ENCODE measurements at regions not wholly inside any gene's neighbourhood (a gene's known extent, or its start where the extent isn't known, plus 50 kb on each side); places are given as distances from the start of the nearest gene placed in this dataset.
A peak's percentile ranks its signal among the peaks of the same experiment; 100 is the strongest.

GRCh38 chr2:120854014-120854620, 118.4 kb downstream of the GLI2 start:
- Histone ChIP-seq H3K9ac (ENCODE audit: low read depth, low read length) (no peak overlapping the region), H3K27me3 (ENCODE audit: control insufficient read depth, insufficient read depth, low read length) (no peaks in the 10 kb centered on the region), H3K36me3 (ENCODE audit: control insufficient read depth, insufficient read depth, low read length) (no peaks in the 10 kb centered on the region; the same call in 1 of the 2 replicates), H3K4me3 (ENCODE audit: low read depth, low read length) (no peak overlapping the region), H3K27ac (ENCODE audit: low read depth, low read length) (no peak overlapping the region), H3K9me3 (ENCODE audit: control insufficient read depth, insufficient read depth, low read length) (no peaks in the 10 kb centered on the region), H3K4me1 (ENCODE audit: control insufficient read depth, insufficient read depth, low read length) (peaks cover 10% of the 10 kb centered on the region)

GRCh38 chr2:120854766-120855530, 119.3 kb downstream of the GLI2 start:
- Histone ChIP-seq H3K4me1 (ENCODE audit: control insufficient read depth, insufficient read depth, low read length) (peaks cover 12% of the 10 kb centered on the region), H3K27ac (ENCODE audit: low read depth, low read length) (no peak overlapping the region), H3K27me3 (ENCODE audit: control insufficient read depth, insufficient read depth, low read length) (no peaks in the 10 kb centered on the region), H3K9me3 (ENCODE audit: control insufficient read depth, insufficient read depth, low read length) (no peaks in the 10 kb centered on the region), H3K9ac (ENCODE audit: low read depth, low read length) (no peak overlapping the region), H3K4me3 (ENCODE audit: low read depth, low read length) (no peak overlapping the region), H3K36me3 (ENCODE audit: control insufficient read depth, insufficient read depth, low read length) (no peaks in the 10 kb centered on the region)

- no peak overlapping the region for H3K9ac ChIP-seq (ENCODE audit: low read depth, low read length)
- H3K27me3 ChIP-seq (ENCODE audit: control insufficient read depth, insufficient read depth, low read length): no peaks in the 10 kb centered on the region
- H3K36me3 ChIP-seq (ENCODE audit: control insufficient read depth, insufficient read depth, low read length): no peaks in the 10 kb centered on the region
- no peaks in the 10 kb centered on the region for H3K9me3 ChIP-seq (ENCODE audit: control insufficient read depth, insufficient read depth, low read length)
- peaks cover 18% of the 10 kb centered on the region for H3K4me1 ChIP-seq (ENCODE audit: control insufficient read depth, insufficient read depth, low read length)
- no peak overlapping the region for H3K4me3 ChIP-seq (ENCODE audit: low read depth, low read length)
- no peak overlapping the region for H3K27ac ChIP-seq (ENCODE audit: low read depth, low read length)
Measured at GRCh38 chr2:120855855-120856405, 120.3 kb downstream of the GLI2 start.

- Histone ChIP-seq H3K36me3 (ENCODE audit: control insufficient read depth, insufficient read depth, low read length) (no peaks in the 10 kb centered on the region), H3K4me1 (ENCODE audit: control insufficient read depth, insufficient read depth, low read length) (peaks cover 23% of the 10 kb centered on the region), H3K9me3 (ENCODE audit: control insufficient read depth, insufficient read depth, low read length) (no peaks in the 10 kb centered on the region), H3K27ac (ENCODE audit: low read depth, low read length) (no peak overlapping the region), H3K4me3 (ENCODE audit: low read depth, low read length) (no peak overlapping the region), H3K27me3 (ENCODE audit: control insufficient read depth, insufficient read depth, low read length) (no peaks in the 10 kb centered on the region), H3K9ac (ENCODE audit: low read depth, low read length) (no peak overlapping the region)
Measured at GRCh38 chr2:120856421-120856862, 120.8 kb downstream of the GLI2 start.

GRCh38 chr2:120857422-120857821, 121.8 kb downstream of the GLI2 start:
- H3K9ac ChIP-seq (ENCODE audit: low read depth, low read length): no peak overlapping the region
- no peak overlapping the region for H3K27ac ChIP-seq (ENCODE audit: low read depth, low read length)
- peaks cover 27% of the 10 kb centered on the region for H3K4me1 ChIP-seq (ENCODE audit: control insufficient read depth, insufficient read depth, low read length)
- H3K36me3 ChIP-seq (ENCODE audit: control insufficient read depth, insufficient read depth, low read length): no peaks in the 10 kb centered on the region
- no peaks in the 10 kb centered on the region for H3K27me3 ChIP-seq (ENCODE audit: control insufficient read depth, insufficient read depth, low read length)
- no peaks in the 10 kb centered on the region for H3K9me3 ChIP-seq (ENCODE audit: control insufficient read depth, insufficient read depth, low read length)
- no peak overlapping the region for H3K4me3 ChIP-seq (ENCODE audit: low read depth, low read length)

GRCh38 chr2:120857931-120858330, 122.3 kb downstream of the GLI2 start:
- H3K9me3 ChIP-seq (ENCODE audit: control insufficient read depth, insufficient read depth, low read length): no peaks in the 10 kb centered on the region
- no peaks in the 10 kb centered on the region for H3K36me3 ChIP-seq (ENCODE audit: control insufficient read depth, insufficient read depth, low read length)
- no peak overlapping the region for H3K27ac ChIP-seq (ENCODE audit: low read depth, low read length)
- no peak overlapping the region for H3K4me3 ChIP-seq (ENCODE audit: low read depth, low read length)
- no peak overlapping the region for H3K9ac ChIP-seq (ENCODE audit: low read depth, low read length)
- H3K27me3 ChIP-seq (ENCODE audit: control insufficient read depth, insufficient read depth, low read length): no peaks in the 10 kb centered on the region
- peaks cover 27% of the 10 kb centered on the region for H3K4me1 ChIP-seq (ENCODE audit: control insufficient read depth, insufficient read depth, low read length)

GRCh38 chr2:120858361-120859106, 122.9 kb downstream of the GLI2 start:
- Histone ChIP-seq H3K36me3 (ENCODE audit: control insufficient read depth, insufficient read depth, low read length) (no peaks in the 10 kb centered on the region), H3K9ac (ENCODE audit: low read depth, low read length) (no peak overlapping the region), H3K27me3 (ENCODE audit: control insufficient read depth, insufficient read depth, low read length) (no peaks in the 10 kb centered on the region), H3K4me3 (ENCODE audit: low read depth, low read length) (no peak overlapping the region), H3K4me1 (ENCODE audit: control insufficient read depth, insufficient read depth, low read length) (peaks cover 27% of the 10 kb centered on the region), H3K9me3 (ENCODE audit: control insufficient read depth, insufficient read depth, low read length) (no peaks in the 10 kb centered on the region), H3K27ac (ENCODE audit: low read depth, low read length) (peak overlapping the region; percentile 60)

- no peaks in the 10 kb centered on the region for H3K9me3 ChIP-seq (ENCODE audit: control insufficient read depth, insufficient read depth, low read length)
- no peaks in the 10 kb centered on the region for H3K36me3 ChIP-seq (ENCODE audit: control insufficient read depth, insufficient read depth, low read length)
- H3K4me1 ChIP-seq (ENCODE audit: control insufficient read depth, insufficient read depth, low read length): peaks cover 27% of the 10 kb centered on the region
- H3K27me3 ChIP-seq (ENCODE audit: control insufficient read depth, insufficient read depth, low read length): no peaks in the 10 kb centered on the region
- H3K4me3 ChIP-seq (ENCODE audit: low read depth, low read length): no peak overlapping the region
- H3K9ac ChIP-seq (ENCODE audit: low read depth, low read length): no peak overlapping the region
- peak overlapping the region; percentile 60 for H3K27ac ChIP-seq (ENCODE audit: low read depth, low read length)
Measured at GRCh38 chr2:120859128-120859527, 123.5 kb downstream of the GLI2 start.

GRCh38 chr2:120859814-120860578, 124.3 kb downstream of the GLI2 start:
- Histone ChIP-seq H3K36me3 (ENCODE audit: control insufficient read depth, insufficient read depth, low read length) (no peaks in the 10 kb centered on the region), H3K27ac (ENCODE audit: low read depth, low read length) (no peak overlapping the region), H3K4me3 (ENCODE audit: low read depth, low read length) (no peak overlapping the region), H3K27me3 (ENCODE audit: control insufficient read depth, insufficient read depth, low read length) (no peaks in the 10 kb centered on the region), H3K9me3 (ENCODE audit: control insufficient read depth, insufficient read depth, low read length) (no peaks in the 10 kb centered on the region), H3K9ac (ENCODE audit: low read depth, low read length) (no peak overlapping the region), H3K4me1 (ENCODE audit: control insufficient read depth, insufficient read depth, low read length) (peaks cover 27% of the 10 kb centered on the region)

GRCh38 chr2:120860579-120860922, 124.9 kb downstream of the GLI2 start:
- no peak overlapping the region for H3K4me3 ChIP-seq (ENCODE audit: low read depth, low read length)
- H3K4me1 ChIP-seq (ENCODE audit: control insufficient read depth, insufficient read depth, low read length): peaks cover 27% of the 10 kb centered on the region
- no peak overlapping the region for H3K9ac ChIP-seq (ENCODE audit: low read depth, low read length)

More at GRCh38 chr2:120860579-120860922, 124.9 kb downstream of the GLI2 start:
- Histone ChIP-seq H3K27me3 (ENCODE audit: control insufficient read depth, insufficient read depth, low read length) (no peaks in the 10 kb centered on the region), H3K9me3 (ENCODE audit: control insufficient read depth, insufficient read depth, low read length) (no peaks in the 10 kb centered on the region), H3K36me3 (ENCODE audit: control insufficient read depth, insufficient read depth, low read length) (no peaks in the 10 kb centered on the region), H3K27ac (ENCODE audit: low read depth, low read length) (no peak overlapping the region)

All from HUES48 (cell line).